NCI-H2227 (cell line): ENCODE measurements at regions not wholly inside any gene's neighbourhood (a gene's known extent, or its start where the extent isn't known, plus 50 kb on each side); places are given as distances from the start of the nearest gene placed in this dataset.

Source experiments
- DNase-seq: peaks from one replicate; lab custom pipeline; 2025; ENCODE audit not compliant: unreplicated experiment; lab: John Stamatoyannopoulos, UW

DNA sequence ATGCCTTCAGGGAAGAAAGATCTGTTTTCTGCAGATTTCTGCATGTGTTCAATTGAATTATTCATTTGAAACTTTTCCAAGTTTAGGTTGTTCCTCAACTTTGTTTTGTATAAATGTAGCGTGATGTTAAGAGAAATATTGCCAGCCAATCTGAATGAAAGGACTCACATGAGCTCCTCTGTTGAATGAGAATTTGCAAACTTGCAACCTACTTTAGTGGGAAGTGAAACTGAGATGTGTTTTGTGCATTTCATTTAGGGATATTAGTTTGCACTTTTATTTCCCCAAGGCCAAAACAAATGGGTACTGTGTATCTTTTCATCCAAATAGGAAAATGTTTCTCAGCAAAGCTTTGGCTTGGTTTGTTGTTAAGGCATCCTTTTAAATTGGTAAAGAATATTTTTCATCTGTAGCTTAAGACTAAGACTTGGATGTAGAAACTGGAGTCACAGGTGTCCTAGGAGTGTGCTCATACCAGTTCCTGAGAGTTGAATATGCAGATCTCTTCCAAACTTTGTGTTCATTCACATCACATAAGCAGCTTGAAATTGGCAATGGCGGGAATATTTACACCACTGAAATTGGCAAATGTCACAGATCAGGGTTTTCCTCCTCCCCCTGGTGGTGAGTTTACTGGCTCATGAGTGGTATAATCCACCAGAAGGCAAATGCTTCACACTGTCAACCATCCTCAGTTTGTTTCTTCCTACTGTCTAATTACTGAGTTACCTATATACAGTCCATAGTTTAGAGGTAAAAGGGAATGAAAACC, 193.6 kb upstream of the BANK1 start:
- no peak for DNase-seq

GRCh38 chr4:101594588-101594987, 195.9 kb upstream of the BANK1 start:
- no peak for DNase-seq

DNA sequence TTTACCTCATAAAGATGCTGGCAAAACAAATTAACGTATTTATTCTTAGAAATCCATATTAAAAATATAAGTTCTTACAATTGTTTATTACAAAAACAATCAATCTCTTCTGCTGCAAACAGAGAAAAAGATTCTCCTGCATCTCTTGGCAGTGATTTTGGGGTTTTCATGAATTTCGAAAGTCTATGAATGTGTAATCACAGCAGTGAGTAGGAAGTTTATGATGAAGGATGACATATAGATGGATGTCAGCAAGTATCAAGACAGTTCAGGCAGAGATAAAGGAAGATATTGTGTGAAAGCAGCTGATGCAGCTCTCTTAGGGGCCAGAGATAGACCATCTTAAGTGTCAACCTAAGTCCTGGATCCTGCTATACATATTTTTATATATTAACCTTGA, 196.9 kb upstream of the BANK1 start:
- no peak for DNase-seq

GRCh38 chr4:101584306-101584705, 206.2 kb upstream of the BANK1 start:
- no peak for DNase-seq

DNA sequence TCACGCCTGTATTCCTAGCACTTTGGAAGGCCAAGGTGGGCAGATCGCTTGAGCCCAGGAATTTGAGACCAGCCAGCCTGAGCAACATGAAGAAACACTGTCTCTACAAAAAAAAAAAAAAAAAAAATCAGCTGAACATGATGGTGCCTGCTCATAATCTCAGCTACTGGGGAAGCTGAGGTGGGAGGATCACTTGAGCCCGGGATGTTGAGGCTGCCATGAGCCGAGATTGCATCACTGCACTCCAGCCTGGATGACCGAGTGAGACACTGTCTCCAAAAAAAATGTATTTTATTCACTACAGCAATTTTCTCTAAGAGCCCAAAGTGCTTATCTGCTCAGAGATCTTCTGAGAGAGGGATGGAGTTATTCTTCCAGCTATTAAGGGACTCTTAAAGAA, 215.8 kb upstream of the PPP3CA start:
- DNase-seq = no peak

- DNase-seq = no peak
Observed at GRCh38 chr4:101556842-101557241, 209.5 kb upstream of the PPP3CA start.

DNA sequence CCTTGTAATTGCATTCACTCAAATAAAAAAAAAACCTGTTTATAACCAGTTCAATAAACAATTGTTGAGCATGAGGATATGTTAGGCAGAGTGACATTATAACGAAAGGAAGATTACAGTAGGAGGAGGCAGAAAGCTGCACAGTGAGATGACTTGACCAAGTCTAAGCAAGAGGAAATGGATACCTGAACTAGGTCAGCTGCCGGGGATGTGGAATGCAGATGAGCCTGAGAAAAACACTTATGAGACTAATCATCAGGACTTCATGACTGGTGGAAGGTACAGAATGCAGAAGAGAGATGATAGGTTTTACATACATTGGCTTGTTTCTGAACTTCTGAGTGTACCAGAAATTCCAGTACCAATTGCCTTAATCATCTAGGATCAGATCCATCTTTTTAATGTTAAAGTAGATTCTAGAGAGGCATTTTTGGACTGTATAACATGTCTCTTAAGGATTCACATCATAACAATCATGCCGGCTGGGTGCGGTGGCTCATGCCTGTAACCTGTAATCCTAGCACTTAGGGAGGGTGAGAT, 208.1 kb upstream of the PPP3CA start:
- DNase-seq = no peak

GRCh38 chr4:101540336-101540735, 193.0 kb upstream of the PPP3CA start:
- DNase-seq = no peak

DNA sequence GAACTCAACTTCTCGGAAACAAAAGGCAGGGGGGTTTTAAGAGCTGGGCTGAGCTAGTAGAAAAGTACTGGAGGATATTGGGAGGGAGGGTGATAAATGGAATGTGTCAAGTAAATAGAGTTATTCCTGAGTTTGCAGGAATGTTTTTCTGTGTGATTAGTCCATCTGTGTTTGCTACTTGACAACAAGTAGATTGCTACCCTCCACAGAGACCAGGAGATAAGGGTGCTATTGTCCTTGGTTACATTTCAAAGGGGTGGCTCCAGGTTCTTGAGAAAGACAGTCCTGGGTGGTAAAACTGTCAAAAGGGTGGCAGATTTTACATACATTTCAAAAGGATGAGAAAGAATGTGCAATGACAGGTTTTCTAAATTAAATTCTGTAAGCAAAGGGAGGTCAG, 181.2 kb upstream of the PPP3CA start:
- no peak for DNase-seq

GRCh38 chr4:101527188-101527587, 179.9 kb upstream of the PPP3CA start:
- DNase-seq = no peak

DNA sequence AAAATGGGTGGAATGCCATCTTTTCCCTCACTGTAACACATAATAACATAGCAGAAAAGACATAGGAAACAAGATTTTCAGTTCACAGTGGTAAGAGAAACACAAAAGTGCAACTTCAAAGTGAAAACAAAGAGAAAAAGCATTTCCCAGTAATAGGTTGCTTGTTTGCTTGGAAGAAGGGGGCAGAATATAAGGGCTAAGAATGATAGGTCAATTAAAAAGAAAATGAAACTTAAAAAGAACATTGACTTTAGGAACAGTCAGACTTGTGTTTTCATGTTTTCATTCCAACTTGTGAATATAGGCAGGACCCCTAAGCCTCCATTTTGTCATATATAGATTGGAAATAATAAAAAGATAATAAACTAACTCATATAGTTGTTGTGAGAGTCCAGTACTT, 168.2 kb upstream of the PPP3CA start:
- no peak for DNase-seq

GRCh38 chr4:101515099-101515498, 167.8 kb upstream of the PPP3CA start:
- DNase-seq = no peak

DNA sequence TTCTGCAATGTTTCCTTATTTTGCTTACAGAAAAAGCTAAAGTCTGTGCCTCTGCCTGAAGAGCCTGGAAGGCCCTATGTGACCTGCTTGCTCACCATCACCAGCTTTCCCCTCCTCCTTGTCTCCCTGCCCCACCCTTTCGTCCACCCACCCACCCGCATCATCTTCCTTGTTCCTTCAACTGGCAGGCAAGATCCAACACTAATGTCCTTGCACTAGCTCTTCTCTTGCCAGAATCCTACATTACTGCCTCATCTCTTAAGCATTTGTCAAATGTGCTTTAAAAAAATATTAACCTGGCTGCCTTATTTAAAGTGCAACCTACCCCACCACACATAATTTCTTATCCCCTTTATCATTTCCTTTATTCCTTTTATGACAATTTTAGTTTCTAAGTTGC, 165.1 kb upstream of the PPP3CA start:
- DNase-seq = no peak

GRCh38 chr4:101501421-101501820, 154.1 kb upstream of the PPP3CA start:
- DNase-seq = no peak

GRCh38 chr4:101500742-101501141, 153.4 kb upstream of the PPP3CA start:
- DNase-seq = no peak

DNA sequence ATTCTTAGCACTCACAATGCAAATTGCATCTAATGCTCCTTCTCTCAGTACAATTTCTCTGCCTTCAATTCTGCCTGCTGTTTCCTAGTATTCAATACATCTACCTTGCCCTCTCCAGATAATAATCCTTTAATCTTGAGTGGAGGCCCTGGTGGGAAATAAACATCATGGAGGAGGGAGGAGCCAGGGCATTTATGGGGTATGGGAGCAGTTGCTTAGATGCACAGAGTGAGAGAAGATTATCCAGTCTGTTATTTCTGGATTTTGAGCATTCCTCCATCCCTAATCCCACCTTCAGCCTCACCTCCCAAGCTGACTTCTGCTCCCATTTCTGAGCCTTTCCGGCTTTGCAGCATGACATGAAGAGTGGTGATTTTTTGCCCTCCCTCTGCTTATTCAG, 127.9 kb upstream of the PPP3CA start:
- DNase-seq = no peak

DNA sequence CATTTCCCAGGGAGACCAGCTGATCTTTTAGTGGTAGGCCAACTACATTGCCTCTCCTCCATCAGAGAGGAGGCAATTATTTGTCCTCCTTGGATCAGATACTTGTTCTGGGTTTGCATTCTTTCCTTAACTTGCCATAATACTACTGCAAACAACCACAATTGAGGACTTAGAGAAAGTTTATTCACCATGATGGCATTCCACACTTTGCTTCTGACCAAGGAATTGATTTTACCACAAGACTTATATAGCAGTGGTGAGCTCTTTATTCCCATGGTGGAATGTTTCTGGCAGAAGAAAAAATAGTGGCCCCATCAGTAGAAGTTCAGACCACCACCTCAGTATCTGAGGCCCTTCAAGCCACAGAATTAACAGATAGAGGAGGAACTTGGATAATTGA, 123.9 kb upstream of the PPP3CA start:
- no peak for DNase-seq

GRCh38 chr4:101464596-101464995, 117.3 kb upstream of the PPP3CA start:
- DNase-seq = no peak

GRCh38 chr4:101458914-101459313, 111.6 kb upstream of the PPP3CA start:
- DNase-seq = no peak

- DNase-seq = no peak
Observed at GRCh38 chr4:101458473-101458872, 111.1 kb upstream of the PPP3CA start.

DNA sequence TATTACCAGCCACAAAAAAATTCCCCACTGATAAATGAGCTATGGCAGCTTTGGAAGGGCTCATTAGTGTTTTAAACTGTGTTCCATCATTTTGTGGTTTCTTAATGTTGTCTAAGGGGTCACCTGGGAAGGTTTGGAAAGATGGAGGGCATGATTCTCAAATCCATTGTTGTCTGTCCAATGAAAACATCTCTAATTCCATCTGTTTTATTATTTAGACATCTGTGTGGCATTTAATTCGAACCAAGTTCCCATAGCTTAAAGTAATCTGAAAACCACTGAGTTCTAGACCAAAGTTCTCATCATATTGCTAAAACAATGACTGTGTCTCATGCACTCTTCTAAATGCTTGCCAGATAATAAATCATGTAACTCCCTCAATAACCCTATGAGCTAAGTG, 103.8 kb upstream of the PPP3CA start:
- no peak for DNase-seq

- DNase-seq = no peak
Observed at GRCh38 chr4:101441446-101441845, 94.1 kb upstream of the PPP3CA start.

GRCh38 chr4:101439926-101440325, 92.6 kb upstream of the PPP3CA start:
- DNase-seq = no peak
